ENCODE measurements at regions not wholly inside any gene's neighbourhood (a gene's known extent, or its start where the extent isn't known, plus 50 kb on each side); places are given as distances from the start of the nearest gene placed in this dataset.

DNA sequence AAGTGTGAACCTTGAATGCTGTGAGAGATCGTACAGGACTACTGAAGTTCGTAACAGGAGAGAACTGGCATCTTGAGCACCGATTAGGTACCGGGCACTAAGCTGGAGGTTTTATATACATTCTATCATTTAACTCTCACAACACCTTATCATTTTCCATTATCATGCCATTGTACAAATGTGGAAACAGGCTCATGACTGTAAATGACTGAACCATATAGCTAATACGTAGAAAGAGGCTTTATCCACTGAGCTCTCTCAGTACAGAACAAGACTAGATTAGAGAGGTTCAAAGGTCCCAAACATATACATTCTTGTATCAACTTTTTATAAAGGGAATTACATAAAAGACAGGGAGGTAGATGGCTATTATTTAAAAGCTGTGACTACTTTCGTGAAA lies 130.6 kb downstream of the CEP57L1 start:
- no peak for DNase-seq

GRCh38 chr6:109224994-109225393 lies 129.7 kb downstream of the CEP57L1 start:
- DNase-seq = no peak

DNA sequence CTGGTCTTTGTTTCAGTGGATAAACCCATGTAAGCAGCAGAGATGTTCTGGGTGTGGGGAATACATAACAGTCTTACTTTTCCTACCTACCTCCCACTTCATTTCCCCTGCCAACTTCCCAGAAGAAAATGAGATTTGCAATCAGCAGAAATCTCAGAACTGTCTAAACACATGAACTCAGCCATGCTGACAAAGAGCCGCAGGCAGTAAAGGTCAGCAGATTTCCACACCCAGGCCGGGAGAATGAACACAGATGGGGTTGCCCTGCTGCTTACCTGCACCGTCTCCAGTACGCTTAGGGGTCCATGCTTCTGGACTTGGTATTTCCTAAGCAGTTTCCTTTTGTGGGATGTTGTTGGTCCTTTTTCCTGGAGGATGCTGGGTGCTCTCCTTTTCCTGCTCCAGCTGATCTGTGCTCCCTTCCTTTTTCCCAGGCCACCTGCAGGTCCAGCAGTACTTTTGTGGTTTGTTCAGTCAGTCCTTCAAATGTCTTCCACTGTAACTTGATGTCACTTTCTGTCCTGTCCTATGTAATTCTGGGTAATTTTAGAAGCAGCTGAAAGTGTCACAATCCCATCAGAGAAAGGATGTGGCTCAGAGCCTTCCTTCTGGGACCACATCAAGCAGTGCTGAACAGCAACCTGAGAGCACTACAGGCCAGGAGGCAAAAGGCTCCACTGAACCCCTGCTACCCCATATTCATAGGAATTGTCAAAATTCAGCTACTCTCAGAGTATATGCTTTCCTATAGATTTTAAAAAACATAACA lies 129.0 kb downstream of the CEP57L1 start:
- DNase-seq = no peak

DNA sequence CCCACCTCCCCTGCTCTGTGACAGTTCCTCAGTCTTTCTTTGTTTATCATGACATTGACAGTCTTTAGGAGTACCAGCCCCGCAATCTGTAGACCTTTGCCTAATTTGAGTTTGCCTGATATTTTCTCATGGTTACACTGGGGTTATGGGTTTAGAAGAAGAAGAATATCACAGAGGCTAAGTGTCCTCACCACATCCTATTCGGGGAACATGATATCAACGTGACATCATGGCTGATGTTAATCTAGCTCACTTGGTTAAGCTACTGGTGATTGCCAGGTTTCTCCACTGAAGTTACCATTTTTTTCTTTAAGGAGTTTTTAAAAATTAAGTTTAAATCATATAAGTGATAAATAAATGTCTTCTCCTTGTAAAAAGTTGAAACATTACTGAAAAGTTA lies 127.5 kb downstream of the CEP57L1 start:
- DNase-seq = no peak

- no peak for DNase-seq
These were observed 126.4 kb downstream of the CEP57L1 start for GRCh38 chr6:109221543-109222195.
